Naive thymus-derived CD8-positive, alpha-beta T cell (primary cell): ENCODE measurements at regions not wholly inside any gene's neighbourhood (a gene's known extent, or its start where the extent isn't known, plus 50 kb on each side); places are given as distances from the start of the nearest gene placed in this dataset.
"Not testable (repeated sequence)": the region's sequence is repeated elsewhere in the genome, so short reads cannot be mapped to it uniquely, and the experiment has no call there.

Source experiments
- ATAC-seq, 2 donors: fragments of 150-1000 bp; cut with Tn5 transposase in 1 of 2; sonication (Bioruptor Pico), chemical (Tn5 transposase) in 1 of 2; 1 replicate in 1 of 2; 2 replicates in 1 of 2; pipeline ENCODE4 v1.10.0; 2021; ENCODE audit warnings: mild to moderate bottlenecking in 2 of 2, moderate library complexity in 2 of 2
- POLR2A ChIA-PET: fragments of 350-600 bp; sonication (Branson Sonifier 250); formaldehyde crosslinking; loops from one replicate; lab custom pipeline; 2021; ENCODE audit warnings: antibody characterized with exemption; lab: Charles Lee
- DNase-seq, 10 donors: peaks; one replicate each; pipeline versions ENCODE4 v3.0.0 to v3.0.0-alpha.2; 2020 to 2022
- H3K27ac Mint-ChIP-seq, 10 donors: one replicate each; pipeline ENCODE4 v1.8.0; 2020 to 2022; ENCODE audit warnings: mild to moderate bottlenecking in 10 of 10, mixed read lengths in 10 of 10, moderate library complexity in 4 of 10, inconsistent platforms in 1 of 10
- H3K27me3 Mint-ChIP-seq, 5 donors: one replicate each; pipeline ENCODE4 v1.8.0; 2021 to 2022; ENCODE audit warnings: mixed read lengths in 5 of 5
- H3K36me3 Mint-ChIP-seq, 3 donors: one replicate each; pipeline ENCODE4 v1.8.0; 2020 to 2022; ENCODE audit warnings: mixed read lengths in 3 of 3, mild to moderate bottlenecking in 2 of 3, inconsistent platforms in 1 of 3
- H3K4me1 Mint-ChIP-seq, 4 donors: one replicate each; pipeline ENCODE4 v1.8.0; 2021 to 2022; ENCODE audit warnings: mixed read lengths in 4 of 4
- H3K4me3 Mint-ChIP-seq, 10 donors: one replicate each; pipeline ENCODE4 v1.8.0; 2020 to 2022; ENCODE audit warnings: mild to moderate bottlenecking in 10 of 10, mixed read lengths in 10 of 10, moderate library complexity in 6 of 10, inconsistent platforms in 1 of 10
- H3K9me3 Mint-ChIP-seq, 9 donors: one replicate each; pipeline ENCODE4 v1.8.0; 2020 to 2022; ENCODE audit warnings: mixed read lengths in 9 of 9, mild to moderate bottlenecking in 3 of 9, inconsistent platforms in 1 of 9, moderate library complexity in 1 of 9

DNA sequence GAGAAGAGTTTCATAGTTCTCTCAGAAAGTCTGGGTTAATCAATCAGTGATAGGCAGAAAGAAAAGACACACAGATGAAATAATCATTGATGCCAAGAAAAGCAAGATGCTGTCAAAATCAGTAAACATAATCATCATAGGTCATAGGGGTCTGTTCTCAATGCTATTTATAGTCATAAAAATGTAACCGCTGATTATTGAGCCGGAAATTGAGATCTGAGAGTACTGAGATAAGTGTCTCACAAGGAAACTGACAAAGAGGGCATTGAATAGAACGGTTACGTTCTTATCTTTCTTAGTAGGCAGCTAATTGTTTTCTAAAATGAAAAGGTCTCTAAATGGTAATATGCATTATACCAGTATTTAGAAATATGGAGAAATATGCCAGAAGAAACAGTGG lies 1686.1 kb upstream of the AGA start:
- Mint-ChIP-seq H3K36me3 (no peaks in the 10 kb centered on the region), H3K9me3 (peaks cover 0 to 19% (median 4%) of the 10 kb centered on the region in 9 donors), H3K27ac (no peak overlapping the region), H3K27me3 (no peaks in the 10 kb centered on the region), H3K4me3 (no peak overlapping the region), H3K4me1 (no peaks in the 10 kb centered on the region)
- ATAC-seq (no peak), DNase-seq (no peak)
- POLR2A ChIA-PET = no interaction called here

DNA sequence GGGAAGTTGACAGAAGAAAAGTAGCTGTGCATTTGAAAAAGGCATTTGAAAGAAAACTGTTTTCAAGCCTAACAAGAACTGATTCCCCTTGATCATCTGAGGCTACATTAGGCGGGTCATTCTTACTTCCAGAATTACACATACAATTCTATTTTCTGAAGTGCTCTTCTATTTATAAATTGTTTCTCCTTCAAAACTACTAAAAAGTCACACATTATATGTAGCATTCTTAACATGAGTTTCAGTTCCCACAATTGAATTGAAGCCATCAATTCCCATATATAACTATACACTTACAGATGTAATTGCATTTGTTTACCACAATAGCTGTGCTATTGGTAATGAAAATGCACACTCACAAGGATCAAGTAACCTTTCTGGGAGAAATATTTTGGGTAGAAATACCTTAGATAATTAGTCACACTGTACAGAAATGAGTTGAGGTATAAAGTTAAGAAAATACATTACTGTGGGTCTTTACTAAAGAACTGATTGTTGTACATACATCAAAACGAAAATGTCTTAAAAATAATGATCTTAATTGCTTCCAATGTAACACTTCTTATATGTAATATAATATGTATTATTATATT lies 1688.0 kb upstream of the AGA start:
- POLR2A ChIA-PET = no interaction called here
- Mint-ChIP-seq H3K4me1 (no peaks in the 10 kb centered on the region), H3K4me3 (no peak overlapping the region), H3K27ac (no peak overlapping the region), H3K9me3 (peaks cover 0 to 12% (median 4%) of the 10 kb centered on the region in 9 donors), H3K36me3 (no peaks in the 10 kb centered on the region), H3K27me3 (no peaks in the 10 kb centered on the region)
- ATAC-seq (no peak), DNase-seq (no peak)

DNA sequence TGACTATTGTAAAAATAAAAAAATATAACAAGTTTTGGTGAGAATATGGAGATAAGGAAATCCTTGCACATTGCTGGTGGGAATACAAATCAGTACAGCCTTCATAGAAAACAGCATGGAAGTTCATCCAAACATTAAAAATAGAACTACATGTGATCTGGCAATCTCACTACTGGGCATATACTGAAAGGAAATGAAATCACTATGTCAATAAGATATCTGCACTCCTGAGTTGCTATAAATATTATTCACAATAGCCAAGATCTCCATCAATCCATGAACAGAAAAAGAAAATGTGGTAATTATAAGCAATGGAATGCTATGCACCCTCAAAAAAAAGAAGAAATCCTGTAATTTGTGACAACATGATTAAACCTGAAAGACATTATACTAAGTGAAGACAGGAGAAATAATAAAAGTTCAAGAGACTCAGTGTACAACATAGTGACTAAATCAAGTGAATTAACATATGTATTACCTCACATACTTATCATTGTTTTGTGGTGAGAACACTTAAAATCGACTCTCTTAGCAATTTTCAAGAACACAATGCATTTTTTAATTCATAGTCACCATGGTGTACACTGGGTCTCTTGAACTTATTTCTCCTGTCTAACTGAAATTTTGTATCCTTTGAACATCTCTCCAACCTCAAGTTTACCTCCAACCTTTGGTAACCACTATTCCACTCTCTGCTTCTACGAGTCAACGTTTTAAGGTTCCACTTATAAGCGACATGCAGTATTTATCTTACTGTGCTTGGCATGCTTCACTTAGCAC lies 1703.7 kb upstream of the AGA start:
- Mint-ChIP-seq H3K36me3 (no peaks in the 10 kb centered on the region), H3K27ac (no peak overlapping the region), H3K9me3 (peaks cover 0 to 25% (median 3%) of the 10 kb centered on the region in 9 donors), H3K4me3 (no peak overlapping the region), H3K27me3 (no peaks in the 10 kb centered on the region), H3K4me1 (no peaks in the 10 kb centered on the region)
- DNase-seq (no peak), ATAC-seq (no peak)
- POLR2A ChIA-PET = no interaction called here

DNA sequence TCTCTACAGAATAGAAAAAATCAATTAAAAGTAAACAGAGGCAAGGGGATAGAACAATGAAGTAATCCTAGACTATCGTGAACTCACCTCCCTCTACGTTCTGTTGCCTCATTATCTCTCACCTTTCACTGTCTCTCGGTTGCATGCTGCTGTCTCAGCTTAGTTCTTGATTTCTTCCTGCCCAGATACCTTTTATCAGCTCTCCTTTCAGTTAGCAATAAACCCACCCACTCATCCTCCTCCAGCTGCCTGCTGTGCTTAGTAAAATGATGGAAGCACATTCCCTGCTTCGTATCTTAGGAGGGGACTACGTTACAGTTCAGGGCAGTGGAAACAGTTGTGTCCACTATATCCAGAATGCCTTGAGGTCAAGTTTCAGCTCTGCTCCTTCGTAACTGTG lies 1709.5 kb upstream of the AGA start:
- Mint-ChIP-seq H3K9me3 (peaks cover 0 to 29% (median 9%) of the 10 kb centered on the region in 9 donors), H3K4me1 (no peaks in the 10 kb centered on the region), H3K27ac (no peak overlapping the region), H3K27me3 (no peaks in the 10 kb centered on the region), H3K4me3 (no peak overlapping the region), H3K36me3 (no peaks in the 10 kb centered on the region)
- POLR2A ChIA-PET = no interaction called here
- DNase-seq = no peak
- ATAC-seq = no peak

DNA sequence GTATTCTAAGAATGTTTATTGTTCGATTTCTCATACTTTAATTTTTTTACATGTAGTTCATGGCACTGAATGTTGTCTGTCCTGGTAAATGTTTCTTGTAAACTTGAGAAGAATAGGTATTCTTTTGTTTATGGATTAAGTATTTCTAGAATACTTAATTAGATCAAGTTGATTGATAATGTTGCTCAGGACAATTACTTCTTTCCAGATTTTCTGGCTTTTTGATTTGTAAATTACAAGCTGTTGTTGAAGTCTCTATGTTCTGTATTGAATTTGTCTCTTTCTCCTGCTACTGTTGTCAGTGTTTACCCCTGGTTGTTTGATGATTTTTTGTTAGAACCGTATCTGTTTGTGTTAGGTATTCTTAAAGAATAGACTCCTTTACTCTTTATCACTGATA lies 1720.9 kb upstream of the AGA start:
- H3K9me3 Mint-ChIP-seq = peaks cover 1 to 23% (median 11%) of the 10 kb centered on the region in 9 donors
- POLR2A ChIA-PET = no interaction called here
- H3K4me3 Mint-ChIP-seq = no peak overlapping the region
- no peaks in the 10 kb centered on the region for H3K27me3 Mint-ChIP-seq
- DNase-seq (no peak), ATAC-seq (no peak)
- no peak overlapping the region for H3K27ac Mint-ChIP-seq
- no peaks in the 10 kb centered on the region for H3K36me3 Mint-ChIP-seq
- H3K4me1 Mint-ChIP-seq = no peaks in the 10 kb centered on the region

DNA sequence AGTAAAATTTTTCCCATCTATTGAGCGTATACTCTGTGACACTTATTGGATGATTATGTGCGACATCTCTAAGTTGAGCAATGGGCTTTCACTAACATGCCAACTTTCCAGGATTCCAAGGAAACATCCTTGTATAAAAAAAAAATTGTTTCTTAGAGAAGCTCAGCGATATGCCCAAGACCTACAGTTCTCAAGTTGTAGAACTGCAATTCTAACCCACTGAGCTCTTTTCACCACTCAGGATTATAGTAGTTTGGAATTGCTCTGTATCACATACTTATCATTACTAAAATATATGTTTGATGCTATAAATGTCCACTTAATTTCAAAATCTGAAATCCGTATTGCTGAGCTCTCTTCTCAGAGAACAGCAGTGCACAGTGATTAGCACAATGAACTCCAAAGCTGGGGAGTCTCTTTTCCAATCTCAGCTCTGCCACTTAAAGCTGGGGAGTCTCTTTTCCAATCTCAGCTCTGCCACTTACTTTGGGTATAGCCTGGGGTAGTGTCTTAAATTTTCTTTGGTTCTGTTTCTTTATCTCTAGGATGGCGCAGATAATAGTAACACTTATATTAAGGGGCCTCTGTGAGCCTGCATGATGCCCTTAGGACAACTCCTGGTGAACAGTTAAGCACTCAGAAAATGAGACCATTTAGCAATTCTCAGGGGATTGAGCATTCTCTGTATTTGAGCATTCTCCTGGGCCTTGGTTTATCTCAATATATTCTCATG lies 1722.2 kb upstream of the AGA start:
- Mint-ChIP-seq H3K36me3 (no peaks in the 10 kb centered on the region), H3K27me3 (no peaks in the 10 kb centered on the region), H3K4me1 (no peaks in the 10 kb centered on the region), H3K9me3 (peaks cover 1 to 36% (median 17%) of the 10 kb centered on the region in 9 donors), H3K4me3 (no peak overlapping the region), H3K27ac (no peak overlapping the region)
- ATAC-seq = no peak
- no peak for DNase-seq
- POLR2A ChIA-PET = no interaction called here

DNA sequence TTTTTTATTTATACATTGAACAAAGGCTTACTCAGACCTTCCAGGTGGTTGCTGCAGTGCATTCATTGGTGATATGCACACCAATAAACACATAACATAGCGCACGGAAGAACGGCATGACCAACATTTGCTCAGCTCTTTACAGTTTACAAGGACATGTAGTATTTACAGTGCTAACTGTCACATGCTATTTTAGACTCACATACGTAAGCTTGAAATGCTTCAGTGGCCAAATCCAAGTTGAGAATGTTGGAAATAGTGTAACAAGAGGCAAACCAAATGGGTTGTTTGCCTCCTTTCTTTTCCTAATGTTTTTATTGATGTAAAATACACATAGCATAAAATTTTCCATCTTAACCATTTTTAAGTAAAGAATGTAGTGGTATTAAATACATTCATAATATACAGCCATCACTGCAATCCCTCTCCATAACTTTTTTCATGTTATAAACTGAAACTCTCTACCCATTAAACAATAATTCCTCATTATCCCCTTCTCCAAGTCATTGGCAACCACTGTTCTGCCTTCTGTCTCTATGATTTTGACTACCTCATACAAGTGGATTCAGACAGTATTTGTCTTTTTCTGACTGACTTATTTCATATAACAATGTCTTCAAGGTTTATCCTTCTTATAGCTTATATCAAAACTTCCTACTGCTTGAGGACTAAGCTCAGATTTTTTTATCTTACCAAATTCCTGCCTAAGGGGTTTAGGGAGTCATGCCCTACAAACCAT lies 1722.9 kb upstream of the AGA start:
- Mint-ChIP-seq H3K27me3 (no peaks in the 10 kb centered on the region), H3K4me3 (no peak overlapping the region), H3K27ac (no peak overlapping the region), H3K36me3 (no peaks in the 10 kb centered on the region), H3K4me1 (no peaks in the 10 kb centered on the region), H3K9me3 (peaks cover 1 to 43% (median 18%) of the 10 kb centered on the region in 9 donors)
- POLR2A ChIA-PET = no interaction called here
- DNase-seq (no peak), ATAC-seq (no peak)

DNA sequence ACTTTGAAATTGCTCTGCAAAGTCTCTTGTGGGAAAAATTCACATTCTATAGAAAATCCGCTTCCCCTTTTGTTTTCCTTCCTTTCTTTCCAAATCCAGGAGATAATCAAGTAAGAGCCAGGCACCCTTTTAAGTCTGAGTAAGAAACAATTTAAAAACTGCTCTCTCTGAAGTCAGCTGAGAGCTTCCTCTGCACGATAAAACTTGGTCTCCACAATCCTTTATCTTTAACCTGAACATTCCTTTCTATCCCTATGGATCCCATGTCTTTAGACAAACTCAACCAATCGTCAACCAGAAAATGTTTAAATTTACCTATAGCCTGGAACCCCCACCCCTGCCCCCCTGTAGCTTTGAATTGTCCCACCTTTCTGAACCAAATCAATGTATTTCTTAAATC lies 1723.6 kb upstream of the AGA start:
- Mint-ChIP-seq H3K4me1 (no peaks in the 10 kb centered on the region), H3K36me3 (no peaks in the 10 kb centered on the region), H3K27me3 (no peaks in the 10 kb centered on the region), H3K27ac (no peak overlapping the region), H3K9me3 (peaks cover 1 to 43% (median 18%) of the 10 kb centered on the region in 9 donors), H3K4me3 (no peak overlapping the region)
- POLR2A ChIA-PET = no interaction called here
- DNase-seq (no peak), ATAC-seq (no peak)

DNA sequence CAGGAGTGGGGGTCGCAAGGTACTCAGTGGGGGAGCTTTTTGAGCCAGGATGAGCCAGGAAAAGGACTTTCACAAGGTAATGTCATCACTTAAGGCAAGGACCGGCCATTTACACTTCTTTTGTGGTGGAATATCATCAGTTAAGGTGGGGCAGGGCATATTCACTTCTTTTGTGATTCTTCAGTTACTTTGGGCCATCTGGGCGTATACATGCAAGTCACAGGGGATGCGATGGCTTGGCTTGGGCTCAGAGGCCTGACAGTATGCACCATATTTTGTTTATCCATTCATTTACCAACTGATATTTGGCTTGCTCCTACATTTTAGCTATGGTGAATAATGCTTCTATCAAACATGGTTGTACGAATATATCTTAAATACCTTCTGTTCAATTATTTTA lies 1728.1 kb upstream of the AGA start:
- H3K4me1 Mint-ChIP-seq, H3K27me3 Mint-ChIP-seq, POLR2A ChIA-PET, ATAC-seq, H3K27ac Mint-ChIP-seq, H3K4me3 Mint-ChIP-seq, DNase-seq, H3K36me3 Mint-ChIP-seq: not testable (repeated sequence)
- H3K9me3 Mint-ChIP-seq = peaks cover 5 to 43% (median 20%) of the 10 kb centered on the region in 9 donors

DNA sequence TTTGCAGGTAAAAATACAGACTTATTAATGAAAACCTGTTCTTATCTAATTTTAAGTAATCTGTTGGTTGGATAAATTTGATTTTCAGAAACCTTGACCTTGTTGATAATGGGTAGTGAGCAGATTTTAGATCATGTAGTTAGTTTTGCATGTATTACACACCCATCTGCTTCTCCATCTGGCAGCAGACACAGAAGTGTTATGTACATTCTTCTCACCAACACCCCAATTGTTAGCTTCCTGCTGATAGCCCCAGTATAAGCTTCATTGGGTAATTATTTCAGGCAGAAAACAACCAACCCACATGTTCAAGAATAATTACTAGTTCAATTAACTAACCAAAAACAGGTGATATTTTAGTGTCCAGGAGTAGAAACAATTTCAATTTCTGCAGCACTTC lies 1740.5 kb upstream of the AGA start:
- Mint-ChIP-seq H3K27me3 (no peaks in the 10 kb centered on the region), H3K27ac (no peak overlapping the region), H3K4me3 (no peak overlapping the region), H3K36me3 (no peaks in the 10 kb centered on the region), H3K9me3 (peaks cover 5 to 29% (median 12%) of the 10 kb centered on the region in 9 donors), H3K4me1 (no peaks in the 10 kb centered on the region)
- POLR2A ChIA-PET = no interaction called here
- ATAC-seq (no peak), DNase-seq (no peak)

DNA sequence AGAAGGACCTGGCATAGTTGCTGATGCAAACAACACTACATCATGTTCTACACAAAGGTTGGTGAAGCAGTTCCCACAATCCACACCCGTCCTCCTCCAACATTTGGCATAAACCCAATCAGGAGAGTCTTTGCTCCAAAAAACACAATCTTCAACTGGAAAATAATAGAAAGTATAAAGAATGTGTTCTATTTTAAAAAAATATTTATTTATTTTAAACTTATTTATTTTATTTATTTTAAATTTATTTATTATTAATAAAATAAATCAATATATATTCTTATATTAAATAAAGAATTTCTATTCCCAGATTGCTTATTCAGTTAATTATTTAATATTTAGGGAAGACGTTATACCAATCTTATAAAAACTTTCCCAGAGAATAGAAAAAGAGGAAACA lies 1753.7 kb upstream of the AGA start:
- POLR2A ChIA-PET = no interaction called here
- no peak overlapping the region for H3K4me3 Mint-ChIP-seq
- DNase-seq (no peak), ATAC-seq (no peak)
- no peaks in the 10 kb centered on the region for H3K27me3 Mint-ChIP-seq
- no peaks in the 10 kb centered on the region for H3K36me3 Mint-ChIP-seq
- no peaks in the 10 kb centered on the region for H3K4me1 Mint-ChIP-seq
- peaks cover 0 to 9% (median 2%) of the 10 kb centered on the region in 9 donors for H3K9me3 Mint-ChIP-seq
- no peak overlapping the region for H3K27ac Mint-ChIP-seq

DNA sequence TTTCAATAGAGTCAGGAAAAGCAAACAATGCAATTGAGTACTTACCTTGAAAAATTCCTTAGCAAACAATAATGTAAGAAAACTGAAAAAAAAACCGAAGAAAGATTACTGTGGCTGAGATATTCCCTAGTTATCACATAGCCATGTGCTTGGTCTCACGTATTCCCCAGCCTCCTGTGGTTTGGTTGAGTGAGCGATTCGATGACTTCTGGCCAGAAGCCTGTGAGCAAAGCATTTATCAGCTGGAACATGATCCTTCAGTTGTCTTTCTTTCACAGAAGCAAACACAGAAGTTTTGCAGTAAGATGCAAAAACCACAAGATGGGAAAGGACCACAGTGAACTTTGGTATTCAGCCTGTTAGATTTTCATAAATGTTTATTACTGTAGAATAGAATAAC lies 1754.3 kb upstream of the AGA start:
- Mint-ChIP-seq H3K9me3 (peaks cover 0 to 9% (median 2%) of the 10 kb centered on the region in 9 donors), H3K4me1 (no peaks in the 10 kb centered on the region), H3K27ac (no peak overlapping the region), H3K4me3 (no peak overlapping the region), H3K36me3 (no peaks in the 10 kb centered on the region), H3K27me3 (no peaks in the 10 kb centered on the region)
- POLR2A ChIA-PET = no interaction called here
- ATAC-seq (no peak), DNase-seq (no peak)

DNA sequence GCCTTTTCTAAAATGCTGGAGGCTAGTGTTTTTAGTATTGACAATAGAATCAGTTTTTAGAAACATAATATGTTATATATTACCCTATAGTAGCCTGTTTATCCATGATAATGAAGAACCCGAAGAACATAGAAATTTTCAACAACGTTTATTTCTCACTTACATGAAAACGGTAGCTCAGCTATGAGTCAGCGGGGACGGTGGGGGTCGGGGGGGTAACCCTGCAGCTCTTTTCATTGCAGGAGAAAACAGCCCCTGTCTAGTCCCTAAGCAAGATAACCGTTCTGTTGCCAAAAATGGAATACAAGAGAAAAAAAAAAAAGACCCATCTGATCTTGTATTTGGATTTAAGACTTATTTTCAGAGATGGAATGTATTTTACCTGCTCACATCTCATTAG lies 1758.4 kb upstream of the AGA start:
- POLR2A ChIA-PET = no interaction called here
- no peak for ATAC-seq
- Mint-ChIP-seq H3K36me3 (no peaks in the 10 kb centered on the region), H3K4me3 (no peak overlapping the region), H3K27ac (no peak overlapping the region), H3K27me3 (no peaks in the 10 kb centered on the region), H3K9me3 (peaks cover 0 to 6% (median 0%) of the 10 kb centered on the region in 9 donors), H3K4me1 (no peaks in the 10 kb centered on the region)
- no peak for DNase-seq
